GM18498 (cell line): ENCODE measurements at regions not wholly inside any gene's neighbourhood (a gene's known extent, or its start where the extent isn't known, plus 50 kb on each side); places are given as distances from the start of the nearest gene placed in this dataset.
"Not testable (repeated sequence)": the region's sequence is repeated elsewhere in the genome, so short reads cannot be mapped to it uniquely, and the experiment has no call there.

Experiments used
- ATAC-seq: cut with Tn5 transposase; IDR thresholded peaks from one replicate; pipeline ENCODE4 v1.9.1; 2021; ENCODE audit warnings: mild to moderate bottlenecking, moderate library complexity; ENCODE audit not compliant: unreplicated experiment

DNA sequence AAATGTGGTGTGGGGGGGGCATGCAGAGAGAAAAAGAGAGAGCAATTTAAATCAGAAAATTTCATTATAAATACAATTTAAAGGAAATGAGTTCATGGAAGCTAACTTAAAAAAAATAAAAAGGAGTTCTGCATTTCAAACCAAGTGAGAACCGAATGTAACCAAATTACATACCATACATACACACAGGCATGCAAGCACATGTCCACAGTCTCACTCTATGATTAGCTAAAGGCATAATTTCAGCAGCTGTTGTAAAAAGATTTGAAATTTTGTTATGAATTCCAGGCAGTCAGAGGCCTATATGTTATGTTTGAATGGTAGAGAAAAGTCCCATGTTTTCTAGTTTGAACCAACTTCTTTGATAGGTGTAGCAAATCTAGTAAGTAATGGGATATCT, 611.6 kb upstream of the ADGRL3 start:
- ATAC-seq: no peak

DNA sequence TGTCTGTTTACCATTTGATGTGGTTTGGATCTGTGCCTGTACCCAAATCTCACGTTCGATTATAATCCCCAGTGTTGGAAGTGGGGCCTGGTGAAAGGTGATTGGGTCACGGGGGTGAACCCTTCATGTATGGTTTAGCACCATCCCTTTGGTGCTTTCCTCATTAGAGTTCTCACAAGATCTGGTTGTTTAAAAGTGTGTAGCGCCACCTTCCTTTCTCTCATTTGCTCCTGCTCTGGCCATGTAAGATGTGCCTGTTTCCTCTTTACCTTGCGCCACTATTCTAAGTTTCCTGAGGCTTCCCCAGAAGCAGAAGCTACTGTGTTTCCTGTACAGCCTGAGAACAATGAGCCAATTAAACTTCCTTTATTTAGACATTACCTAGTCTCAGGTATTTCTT, 610.7 kb upstream of the ADGRL3 start:
- ATAC-seq: no peak

DNA sequence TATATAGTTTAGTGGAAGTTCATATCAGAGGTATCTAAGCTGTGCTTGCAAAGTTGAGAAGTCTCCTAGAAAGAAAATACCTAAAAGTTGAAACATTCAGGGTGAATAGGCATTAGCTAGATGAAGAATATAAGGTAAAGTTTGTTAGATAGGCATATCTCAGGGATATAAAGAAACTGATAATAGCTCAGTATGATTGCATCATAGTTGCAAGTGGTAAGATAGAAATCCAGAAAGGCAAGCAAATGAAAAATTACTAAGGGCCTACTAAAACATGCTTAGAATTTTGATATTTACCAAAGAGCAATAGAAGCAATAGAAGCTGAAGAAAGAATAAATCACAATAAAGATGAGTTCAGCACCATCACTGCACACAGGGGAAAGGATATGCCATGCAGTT, 610.0 kb upstream of the ADGRL3 start:
- ATAC-seq: no peak

DNA sequence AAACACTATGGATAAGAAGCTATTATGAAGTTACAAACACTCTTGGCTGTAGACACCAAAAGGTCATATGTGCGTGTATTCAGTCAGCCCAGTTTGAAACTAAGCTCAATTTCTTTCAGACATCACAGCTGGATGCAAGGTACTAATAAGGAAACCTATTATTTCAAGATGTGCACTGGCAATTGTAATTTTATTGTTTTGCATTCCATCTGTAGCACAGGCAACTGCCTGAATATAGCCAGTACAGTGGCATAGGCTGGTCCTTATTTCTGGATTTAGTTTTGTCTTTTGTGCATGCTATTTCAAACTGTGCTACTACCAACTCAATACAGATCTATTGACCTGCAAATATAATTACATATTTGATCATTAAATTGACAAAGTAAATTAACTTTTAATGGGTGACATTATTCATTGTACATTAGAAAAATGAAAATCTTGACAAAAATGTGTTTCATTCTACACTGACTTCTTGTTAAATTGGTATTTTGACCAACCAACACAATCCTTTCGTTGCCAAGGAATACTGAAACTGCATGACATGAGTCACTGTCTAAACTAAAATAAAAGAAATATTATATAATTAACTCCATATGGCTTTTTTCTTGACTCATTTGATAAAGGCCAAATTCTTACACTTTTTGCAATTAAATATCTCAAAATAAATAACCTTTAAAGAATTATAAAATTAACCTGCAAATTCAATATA, 594.3 kb upstream of the ADGRL3 start:
- no peak for ATAC-seq

DNA sequence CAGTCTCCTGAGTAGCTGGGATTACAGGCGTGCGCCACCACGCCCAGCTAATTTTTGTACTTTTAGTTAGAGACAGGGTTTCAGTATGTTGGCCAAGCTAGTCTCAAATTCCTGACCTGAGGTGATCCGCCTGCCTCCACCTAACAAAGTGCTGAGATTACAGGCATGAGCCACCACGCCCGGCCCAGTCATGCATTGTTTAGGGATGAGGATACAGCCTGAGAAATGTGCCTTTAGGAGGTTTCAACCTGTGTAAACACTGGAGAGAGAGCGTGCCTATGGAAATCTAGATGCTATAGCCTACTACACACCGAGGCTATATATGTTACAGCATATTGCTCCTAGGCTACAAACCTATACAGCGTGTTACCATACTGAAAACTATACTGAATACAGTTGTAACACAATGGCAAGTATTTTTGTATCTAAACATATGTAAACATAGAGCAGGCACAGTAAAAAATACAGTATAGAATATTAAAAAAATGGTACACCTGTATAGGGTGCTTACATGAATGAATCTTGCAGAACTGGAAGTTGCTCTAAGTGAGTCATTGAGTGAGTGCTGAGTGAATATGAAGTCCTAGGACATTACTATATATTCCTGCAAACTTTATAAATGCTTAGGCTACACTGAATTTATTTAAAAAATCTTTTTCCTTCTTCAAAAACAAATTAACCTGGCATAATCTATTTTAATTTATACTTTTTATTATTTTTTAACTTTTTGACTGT, 588.2 kb upstream of the ADGRL3 start:
- no peak for ATAC-seq

DNA sequence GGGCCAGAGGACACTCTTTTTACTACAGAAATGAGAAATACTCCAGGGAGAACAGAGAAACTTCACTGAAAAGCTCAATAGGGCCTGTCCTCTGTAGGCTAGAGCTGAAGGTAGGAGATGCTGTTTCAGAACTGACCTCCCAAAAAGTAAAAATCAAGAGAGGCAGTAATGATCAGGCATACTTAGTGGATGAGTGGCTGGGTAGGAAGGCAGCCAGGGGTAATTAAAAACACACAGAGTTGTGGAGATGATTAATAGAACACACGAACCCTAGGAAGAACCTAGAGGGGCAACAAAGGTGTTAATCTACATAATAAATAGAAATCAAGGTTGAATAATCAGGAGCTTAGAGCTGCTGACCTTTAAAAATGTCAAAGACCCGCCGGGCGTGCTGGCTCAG, 582.4 kb upstream of the ADGRL3 start:
- no peak for ATAC-seq

DNA sequence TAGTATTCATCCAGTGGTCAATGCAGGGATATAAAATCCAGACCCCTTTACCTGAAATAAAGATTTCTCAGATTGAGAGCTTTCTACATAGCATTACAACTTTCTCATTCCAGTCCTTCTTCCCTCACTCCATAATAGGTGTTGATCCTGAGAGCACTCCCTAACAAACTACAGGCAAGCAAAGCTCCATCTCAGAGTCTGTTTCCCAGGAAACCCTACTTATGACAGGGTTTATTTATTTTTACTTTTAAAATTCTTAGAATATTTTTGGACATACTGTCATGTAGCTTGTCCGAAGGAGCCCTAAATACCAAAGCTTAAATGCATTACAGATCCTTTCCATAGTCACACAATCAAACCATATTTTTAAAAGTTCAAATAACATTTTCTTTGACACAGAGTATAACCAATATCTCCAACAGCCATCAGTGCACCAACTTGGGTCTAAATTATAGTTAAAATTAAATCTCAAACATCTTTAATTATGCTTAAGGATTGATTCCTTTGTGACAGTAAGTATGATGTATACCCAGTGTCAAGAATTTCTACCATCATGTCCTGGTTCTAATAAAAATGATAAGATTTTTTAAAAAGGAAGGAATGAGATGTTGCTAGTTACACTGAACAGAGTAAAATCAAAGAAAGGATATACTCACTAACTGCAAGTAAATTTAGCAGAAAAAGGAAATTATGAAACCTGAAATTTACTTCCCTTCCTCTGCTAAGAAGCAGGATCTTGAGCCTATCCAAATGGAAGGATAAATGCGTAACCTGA, 580.4 kb upstream of the ADGRL3 start:
- no peak for ATAC-seq

DNA sequence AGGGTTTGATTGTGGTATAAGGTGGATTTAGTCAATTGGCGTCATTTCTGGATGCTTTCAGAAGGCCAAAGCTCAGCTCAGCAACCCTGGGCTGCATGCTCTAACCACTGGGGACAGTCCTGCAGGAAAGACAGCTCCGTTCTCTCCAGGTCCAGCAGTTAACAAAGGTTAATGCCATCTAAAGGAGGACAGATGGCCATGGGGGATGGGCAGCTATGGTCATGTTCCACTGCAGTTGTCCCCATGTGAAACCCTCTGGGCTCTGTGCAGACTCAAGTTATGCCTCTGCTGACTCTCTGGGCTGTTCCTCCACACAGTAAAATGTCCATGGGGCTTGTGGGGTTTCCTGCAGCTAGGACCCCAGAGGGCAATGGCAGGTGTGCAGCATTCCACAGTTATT, 562.1 kb upstream of the ADGRL3 start:
- ATAC-seq: no peak

DNA sequence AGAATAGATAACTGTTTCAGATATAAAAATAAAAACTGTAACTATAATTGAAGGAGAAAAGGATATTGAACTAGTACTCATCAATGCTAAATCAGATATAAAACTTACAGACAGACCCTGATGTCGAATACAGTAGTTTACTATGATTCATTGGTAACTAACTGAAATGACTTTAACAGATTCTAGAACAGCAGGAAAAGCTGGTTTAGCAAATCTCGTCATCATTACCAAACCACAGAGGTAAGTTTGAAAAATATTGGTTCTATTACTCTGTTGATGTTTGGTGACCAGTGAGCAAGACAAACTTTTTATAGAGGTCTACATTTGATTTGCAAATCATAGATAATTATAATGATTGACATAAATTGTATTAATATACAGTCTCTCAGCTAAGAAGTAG, 551.4 kb upstream of the ADGRL3 start:
- no peak for ATAC-seq

DNA sequence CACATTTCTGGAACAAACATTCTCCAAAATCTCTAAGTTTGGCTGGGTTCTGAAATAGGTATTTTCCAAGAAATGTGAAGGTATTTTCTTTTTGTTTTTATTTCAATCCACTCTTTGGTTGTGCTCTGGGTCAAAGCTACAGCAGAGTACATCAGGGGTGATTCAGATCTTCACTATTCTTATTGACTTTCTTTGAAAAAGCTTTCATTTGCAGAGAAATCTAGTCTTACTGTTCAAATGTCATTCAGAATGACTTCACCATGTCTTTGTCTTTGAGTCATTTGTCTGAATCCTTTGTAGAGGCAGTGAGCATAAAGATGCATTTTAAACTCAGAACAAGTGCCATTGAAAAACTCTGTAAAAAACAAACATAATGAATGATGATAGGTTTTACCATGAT, 547.2 kb upstream of the ADGRL3 start:
- no peak for ATAC-seq

DNA sequence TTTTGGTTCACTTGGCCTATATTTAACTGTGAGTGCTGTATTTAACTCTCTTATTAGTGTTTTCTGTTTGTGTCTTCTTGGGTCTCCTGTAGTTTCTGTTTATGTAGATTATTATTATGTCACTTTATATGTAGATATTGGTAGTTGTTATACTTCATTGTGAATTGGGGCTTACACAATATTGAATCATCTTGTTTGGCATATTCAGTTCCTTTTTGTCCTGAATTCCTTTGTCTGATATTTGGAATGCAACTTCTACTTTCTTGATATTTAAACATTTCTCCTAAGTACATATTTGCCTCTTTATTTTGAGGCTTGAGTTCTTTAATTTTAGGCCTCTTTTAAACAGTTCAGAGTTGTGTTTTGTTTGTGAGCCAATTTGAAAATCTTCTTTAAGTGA, 544.8 kb upstream of the ADGRL3 start:
- no peak for ATAC-seq

DNA sequence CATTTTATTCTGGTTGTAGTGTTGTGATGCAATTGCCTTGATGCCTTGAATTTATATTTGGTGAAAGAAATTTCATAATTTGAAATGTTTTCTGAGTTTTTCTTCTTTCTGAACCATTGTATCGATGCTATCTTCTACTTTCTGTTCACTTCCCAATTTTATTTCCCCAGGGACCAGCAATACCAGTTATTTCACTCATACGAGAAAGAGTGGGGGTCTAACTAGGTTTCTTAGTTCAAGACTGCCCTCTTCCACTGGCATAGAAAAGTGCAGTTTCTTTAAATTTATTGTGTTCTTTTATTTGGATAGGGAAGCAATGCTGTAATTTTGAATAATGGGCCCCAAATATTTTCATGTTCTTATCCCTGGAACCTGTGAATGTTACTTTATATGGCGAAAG, 544.0 kb upstream of the ADGRL3 start:
- ATAC-seq: no peak

DNA sequence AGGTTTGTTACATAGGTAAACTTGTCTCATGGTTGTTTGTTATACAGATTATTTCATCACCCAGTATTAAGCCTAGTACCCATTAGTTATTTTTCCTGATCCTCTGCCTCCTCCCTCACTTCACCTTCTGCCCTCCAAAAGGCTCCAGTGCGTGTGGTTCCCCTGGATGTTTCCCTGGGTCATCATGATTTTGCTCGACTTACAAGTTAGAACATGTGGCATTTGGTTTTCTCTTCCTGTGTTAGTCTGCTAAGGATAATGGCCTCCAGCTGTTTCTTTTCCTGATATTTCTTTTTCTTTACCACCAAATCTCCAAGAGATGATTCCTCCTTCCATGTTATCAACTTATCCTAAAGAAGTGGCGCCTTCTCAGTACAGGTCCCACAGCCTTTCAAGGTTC, 543.1 kb upstream of the ADGRL3 start:
- ATAC-seq: no peak

DNA sequence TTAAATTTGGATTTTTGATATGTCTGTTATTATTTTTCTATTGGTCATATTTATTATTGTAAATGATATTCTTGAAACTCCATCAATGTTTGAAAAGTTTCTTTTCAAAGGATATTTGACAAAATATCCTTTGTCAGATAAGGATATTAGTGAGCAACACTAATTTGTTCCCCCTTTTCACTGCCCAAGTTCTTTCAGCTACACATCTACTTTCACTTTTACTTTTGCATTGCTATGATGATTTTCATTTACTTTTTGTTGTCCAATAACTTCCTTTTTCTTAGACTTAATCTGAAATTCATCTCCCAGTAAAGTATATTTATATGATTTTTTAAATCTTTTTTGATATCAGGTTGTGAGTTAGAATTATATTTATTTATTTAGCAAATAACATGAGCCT, 542.3 kb upstream of the ADGRL3 start:
- ATAC-seq: no peak

DNA sequence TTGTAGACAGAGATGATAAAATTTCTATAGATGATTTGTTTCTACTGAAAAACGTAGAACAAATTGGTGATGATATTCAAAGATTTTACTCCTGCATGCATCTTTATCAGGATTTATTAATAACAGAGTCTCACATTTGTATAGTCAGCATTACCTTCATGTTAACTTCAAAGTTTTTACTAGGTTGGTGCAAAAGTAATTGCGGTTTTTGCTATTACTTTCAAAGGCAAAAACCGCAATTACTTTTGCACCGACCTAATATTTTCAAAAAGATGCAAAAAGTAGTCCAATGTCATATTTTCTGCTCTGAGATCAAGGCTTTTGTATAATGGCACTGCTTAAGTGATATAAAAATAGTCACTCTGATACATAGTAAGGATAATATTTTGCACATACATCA, 536.4 kb upstream of the ADGRL3 start:
- ATAC-seq: no peak

DNA sequence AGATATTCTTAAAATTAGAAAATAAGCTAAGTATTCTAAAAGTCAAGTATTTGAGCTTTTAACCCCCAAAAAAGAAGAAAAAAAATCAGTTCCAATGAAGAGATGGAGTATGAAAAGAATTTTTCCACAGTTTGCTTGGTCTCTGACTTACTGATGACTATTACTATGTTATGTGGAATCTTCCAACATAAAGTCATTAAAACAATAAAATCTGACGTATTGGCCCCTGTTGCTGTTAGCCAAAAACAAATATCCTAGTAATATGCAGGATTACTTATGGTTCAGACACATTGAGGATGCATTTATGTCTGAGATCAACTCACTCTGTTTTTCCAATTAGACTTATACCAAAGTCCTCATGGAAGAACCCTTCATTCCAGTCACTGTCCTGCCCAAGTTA, 517.2 kb upstream of the ADGRL3 start:
- ATAC-seq: no peak

DNA sequence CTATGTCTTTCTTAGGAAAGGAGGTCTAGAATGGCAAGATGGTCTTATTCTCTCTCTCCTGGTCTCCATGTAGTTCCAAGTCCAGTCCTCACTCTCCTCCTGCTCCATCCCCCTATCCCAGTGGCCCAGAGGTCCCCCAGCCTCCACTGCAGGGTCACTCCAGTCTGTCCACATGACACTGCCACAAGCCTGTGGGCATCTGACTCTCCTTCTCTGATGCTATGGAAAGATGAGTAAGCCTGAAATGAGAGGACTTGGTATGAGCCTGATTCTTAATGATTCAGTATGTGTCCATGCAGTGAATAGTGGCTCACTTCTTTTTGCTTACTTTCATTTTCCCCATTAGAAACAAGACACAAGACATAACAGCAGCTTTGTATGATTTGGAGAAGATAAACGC, 516.8 kb upstream of the ADGRL3 start:
- no peak for ATAC-seq

DNA sequence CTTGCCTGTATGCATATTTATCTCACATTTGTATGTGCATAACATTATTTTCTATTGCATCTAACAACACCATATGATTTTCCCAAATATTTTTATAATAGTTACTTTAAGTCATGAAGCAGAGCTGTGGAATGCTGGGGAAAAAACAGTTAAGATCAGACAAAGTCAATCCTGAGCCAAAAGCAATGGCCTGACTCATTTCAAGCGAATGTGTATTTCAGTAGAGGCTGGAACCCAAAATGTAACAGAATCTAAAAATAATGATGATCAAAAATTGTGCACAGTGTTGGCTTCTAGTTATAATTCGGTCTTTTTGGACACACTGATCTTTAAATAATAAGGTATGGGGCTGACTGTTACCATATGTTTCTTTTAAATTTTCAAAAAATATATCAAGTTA, 516.2 kb upstream of the ADGRL3 start:
- ATAC-seq: no peak

DNA sequence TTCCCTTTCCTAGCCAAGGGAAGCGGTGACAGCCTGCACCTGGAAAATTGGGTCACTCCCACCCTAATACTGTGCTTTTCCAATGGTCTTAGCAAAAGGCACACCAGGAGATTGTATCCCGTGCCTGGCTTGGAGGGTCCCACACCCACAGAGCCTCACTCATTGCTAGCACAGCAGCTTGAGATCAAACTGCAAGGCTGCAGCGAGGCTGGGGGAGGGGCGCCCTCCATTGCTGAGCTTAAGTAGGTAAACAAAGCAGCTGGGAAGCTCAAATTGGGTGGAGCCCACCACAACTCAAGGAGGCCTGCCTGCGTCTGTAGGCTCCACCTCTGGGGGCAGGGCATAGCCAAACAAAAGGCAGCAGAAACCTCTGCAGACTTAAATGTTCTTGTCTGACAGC, 504.1 kb upstream of the ADGRL3 start:
- ATAC-seq: not testable (repeated sequence)

DNA sequence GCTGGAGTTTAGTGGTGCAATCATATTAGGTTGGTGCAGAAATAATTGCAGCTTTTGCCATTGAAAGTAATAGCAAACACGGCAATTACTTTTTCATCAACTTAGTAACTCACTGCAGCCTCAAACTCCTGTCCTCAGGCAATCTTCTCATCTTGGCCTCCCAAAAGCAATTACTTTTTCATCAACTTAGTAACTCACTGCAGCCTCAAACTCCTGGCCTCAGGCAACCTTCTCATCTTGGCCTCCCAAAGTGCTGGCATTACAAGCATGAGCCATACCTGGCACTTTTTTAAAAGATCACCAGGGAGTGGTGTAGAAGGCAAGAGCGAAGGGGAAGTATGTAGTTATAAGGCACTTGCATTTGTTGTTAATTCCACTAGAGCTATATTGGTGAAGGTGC, 491.1 kb upstream of the ADGRL3 start:
- no peak for ATAC-seq

DNA sequence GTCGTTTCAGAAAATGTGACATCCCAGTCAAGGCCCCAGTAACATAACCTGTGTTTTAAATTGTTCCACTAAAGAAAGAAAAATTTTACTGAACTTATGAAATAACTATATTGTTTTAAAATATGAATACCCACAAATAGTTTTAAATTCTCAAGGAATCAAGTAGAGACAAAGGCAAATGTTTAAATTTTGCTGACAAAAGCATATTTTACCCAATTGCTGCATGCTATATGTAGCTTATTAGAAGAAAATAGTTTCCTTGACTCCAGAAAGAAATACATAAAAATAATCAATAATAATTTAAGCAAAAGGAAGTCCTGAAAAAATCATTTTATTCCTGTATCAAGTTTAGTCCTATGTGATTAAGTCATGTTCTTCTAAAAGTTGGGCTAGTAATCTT, 481.3 kb upstream of the ADGRL3 start:
- no peak for ATAC-seq

DNA sequence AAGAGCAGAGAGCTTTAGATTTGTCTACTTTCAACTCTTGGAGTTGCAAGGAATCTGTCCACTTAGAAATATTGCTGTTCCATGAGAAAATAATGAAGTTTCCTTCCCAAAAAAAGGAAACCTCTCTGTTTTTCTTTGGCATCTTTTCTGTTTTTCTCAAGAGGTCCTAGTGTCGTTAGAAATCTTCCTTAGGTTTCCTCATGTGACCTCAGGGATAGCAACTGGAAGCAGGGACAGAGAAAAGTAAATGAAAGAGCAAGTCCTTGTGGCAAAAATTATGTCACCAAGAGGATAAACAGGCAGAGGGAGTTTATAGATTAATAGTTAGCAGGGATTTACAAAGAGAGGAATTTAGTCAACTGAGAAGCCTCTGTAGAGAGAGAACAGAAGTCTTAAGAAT, 478.4 kb upstream of the ADGRL3 start:
- no peak for ATAC-seq
